Fibroblast of the aortic adventitia (primary cell): ENCODE measurements at regions not wholly inside any gene's neighbourhood (a gene's known extent, or its start where the extent isn't known, plus 50 kb on each side); places are given as distances from the start of the nearest gene placed in this dataset.

Experiments used
- DNase-seq: peaks from one replicate; pipeline ENCODE4 v3.0.0-alpha.2; 2010; ENCODE audit warnings: low read depth
- H3K4me3 ChIP-seq: 2 replicates; pipeline ENCODE4 v1.5.1; 2011; ENCODE audit warnings: low read depth, mild to moderate bottlenecking, control low read depth, low read length, moderate library complexity
- TF ChIP-seq, protein P1 (sequence below): IDR thresholded peaks from 2 replicates; pipeline ENCODE4 v1.5.1; 2011; ENCODE audit warnings: mild to moderate bottlenecking, low read length, control low read depth, inconsistent platforms; ENCODE audit not compliant: insufficient read depth

DNA sequence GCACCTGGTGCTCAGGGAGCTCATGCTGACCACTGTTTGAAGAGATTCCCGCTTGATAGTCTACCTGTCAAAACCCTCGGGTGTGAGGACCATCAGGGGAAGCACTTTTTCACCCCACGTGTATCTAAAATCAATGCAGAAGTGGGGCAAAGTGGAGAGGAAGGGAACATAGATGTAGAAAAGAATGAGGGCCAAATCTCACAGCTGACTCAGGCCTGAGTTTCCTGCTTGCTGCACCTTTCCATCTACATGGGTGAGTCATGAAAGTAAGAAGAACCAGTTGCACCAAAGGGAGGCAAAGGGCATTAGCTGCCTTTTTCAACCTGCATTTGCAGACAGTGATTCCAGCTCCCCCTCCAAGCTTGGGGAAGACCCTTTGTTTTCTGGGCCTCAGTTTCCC, 100.2 kb upstream of the MYCN start:
- TF ChIP-seq, protein P1, sequence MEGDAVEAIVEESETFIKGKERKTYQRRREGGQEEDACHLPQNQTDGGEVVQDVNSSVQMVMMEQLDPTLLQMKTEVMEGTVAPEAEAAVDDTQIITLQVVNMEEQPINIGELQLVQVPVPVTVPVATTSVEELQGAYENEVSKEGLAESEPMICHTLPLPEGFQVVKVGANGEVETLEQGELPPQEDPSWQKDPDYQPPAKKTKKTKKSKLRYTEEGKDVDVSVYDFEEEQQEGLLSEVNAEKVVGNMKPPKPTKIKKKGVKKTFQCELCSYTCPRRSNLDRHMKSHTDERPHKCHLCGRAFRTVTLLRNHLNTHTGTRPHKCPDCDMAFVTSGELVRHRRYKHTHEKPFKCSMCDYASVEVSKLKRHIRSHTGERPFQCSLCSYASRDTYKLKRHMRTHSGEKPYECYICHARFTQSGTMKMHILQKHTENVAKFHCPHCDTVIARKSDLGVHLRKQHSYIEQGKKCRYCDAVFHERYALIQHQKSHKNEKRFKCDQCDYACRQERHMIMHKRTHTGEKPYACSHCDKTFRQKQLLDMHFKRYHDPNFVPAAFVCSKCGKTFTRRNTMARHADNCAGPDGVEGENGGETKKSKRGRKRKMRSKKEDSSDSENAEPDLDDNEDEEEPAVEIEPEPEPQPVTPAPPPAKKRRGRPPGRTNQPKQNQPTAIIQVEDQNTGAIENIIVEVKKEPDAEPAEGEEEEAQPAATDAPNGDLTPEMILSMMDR: no peak
- DNase-seq: no peak
- no peak overlapping the region for H3K4me3 ChIP-seq

DNA sequence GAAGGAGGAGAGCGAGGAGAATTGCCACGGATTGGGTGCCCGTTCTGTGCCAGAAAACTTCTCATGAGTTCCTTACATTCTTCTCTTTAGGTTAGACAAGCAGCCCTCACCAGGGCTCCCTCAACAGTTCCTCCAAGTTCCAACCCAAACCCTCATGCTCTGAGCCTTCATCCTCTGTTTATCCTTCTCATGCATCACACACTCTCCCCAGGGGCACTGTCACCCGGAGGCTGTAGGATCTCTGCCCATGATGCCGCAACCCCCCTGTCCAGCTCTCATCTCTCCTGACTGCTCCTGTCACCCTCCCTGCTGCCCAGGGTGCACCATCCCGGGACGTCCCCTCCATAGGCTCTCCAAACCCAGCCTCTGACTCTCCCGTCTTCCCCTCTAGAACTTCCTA, 99.4 kb upstream of the MYCN start:
- no peak for DNase-seq
- H3K4me3 ChIP-seq: no peak overlapping the region
- TF ChIP-seq, protein P1: no peak

DNA sequence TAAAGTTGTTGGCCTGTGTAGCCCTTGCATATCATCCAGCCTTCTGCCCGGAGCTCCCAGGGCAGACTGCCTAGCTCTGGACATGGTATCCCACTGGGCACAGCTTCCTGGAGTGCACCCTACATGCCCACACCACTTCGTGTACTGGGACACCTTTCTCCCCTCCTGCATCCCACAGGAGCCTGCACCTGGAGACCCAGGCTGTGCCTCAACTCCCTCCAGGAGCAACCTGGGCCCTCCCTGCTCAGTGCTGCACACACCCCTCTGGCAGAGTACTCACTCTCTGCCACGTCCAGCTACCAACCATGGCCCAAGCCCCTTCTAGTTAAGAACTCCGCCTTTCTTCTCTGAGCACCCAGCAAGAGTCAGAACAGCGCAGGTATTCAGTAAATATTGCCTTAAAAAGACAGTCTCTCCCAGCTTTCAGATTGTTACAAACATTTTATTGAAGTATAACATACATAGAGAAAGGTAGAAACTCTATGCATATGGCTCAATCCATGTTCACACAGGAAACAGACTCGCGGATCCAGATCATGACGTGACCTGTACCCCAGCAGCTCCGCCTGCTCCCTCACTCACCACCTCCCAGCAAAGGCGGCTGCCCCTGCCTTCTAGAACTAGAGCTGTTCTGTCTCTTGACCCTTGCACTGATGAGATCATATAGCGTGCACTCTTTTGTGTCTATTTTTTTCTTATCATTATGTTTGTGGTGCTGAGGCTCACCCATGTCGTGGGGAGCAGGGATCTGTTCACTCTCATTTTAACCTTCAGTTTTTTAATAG, 98.4 kb upstream of the MYCN start:
- no peak for DNase-seq

DNA sequence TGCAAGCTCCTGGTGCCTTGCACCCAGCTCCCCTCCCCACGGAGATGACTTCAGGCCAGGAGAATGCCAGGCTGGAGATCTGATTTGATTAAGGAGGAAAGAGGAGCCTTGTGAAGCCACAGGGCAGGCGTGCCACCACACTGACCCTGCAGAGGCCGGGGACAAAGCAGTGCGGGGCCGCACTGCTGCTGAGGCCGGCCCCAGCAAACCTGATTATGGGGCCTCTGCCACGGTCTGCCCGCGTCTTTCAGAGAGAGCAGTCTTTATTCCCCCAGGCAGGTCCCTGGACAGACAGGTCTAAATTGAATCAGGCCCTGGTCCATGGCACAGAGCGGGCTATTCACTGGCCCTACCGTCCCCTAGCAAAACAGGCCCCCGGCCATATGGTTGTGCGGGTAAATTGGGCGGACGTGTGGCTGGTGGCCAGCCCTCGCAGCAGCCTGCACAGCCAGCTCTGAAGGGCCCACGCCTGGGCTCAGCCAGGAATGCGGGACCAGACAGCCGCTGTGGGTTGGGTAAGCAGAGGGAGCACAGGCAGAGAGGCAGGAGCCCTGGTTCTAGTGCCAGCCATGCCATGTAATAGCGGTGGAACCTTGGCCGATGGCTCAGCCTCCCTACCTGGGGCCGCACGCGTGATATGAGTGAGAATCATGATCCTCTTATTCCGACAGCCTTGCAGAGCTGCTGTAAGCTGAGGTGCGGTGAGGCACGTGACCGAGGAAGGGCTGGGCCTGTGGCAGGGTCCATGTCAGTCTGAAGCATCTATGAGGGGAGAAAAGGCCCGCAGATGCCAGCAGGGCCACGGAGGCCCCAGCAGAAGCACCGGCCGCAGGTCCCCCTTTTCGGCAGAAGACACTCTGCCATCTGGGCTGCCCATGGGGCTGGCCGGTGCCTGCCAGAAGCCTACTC, 97.3 kb upstream of the MYCN start:
- TF ChIP-seq, protein P1: no peak
- no peak for DNase-seq

More for the DNA sequence above, 98.4 kb upstream of the MYCN start:
- TF ChIP-seq, protein P1: no peak
- no peak overlapping the region for H3K4me3 ChIP-seq

DNA sequence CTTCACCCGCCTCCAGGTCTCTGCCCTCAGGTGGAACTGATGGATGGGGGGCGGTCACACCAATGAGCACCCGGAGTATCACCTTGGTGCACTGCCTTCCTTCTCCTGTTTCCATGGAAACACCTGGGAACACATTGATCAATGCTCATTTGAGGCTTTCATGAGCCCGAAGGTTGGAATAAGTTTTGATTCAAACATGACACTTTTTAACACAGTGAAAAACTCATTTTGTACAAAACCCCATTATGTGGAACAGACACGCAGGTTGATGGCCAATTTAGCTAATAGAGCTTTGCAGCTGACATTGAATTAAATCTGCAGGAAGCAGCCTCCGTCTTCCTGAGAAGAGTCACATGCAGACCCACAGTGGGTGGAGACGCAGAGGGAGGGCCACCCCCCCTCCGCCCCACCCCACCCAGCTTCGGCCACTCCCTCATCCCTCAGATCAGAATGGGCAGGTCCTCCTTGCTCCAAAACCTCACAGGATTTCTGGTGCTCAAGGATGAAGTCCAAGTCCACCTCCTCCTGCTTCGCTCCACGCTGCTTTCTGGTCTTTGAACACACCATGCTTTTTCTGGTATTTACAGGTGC, 96.0 kb upstream of the MYCN start:
- TF ChIP-seq, protein P1: no peak
- DNase-seq: no peak
- no peak overlapping the region for H3K4me3 ChIP-seq

More for the DNA sequence above, 97.3 kb upstream of the MYCN start:
- no peak overlapping the region for H3K4me3 ChIP-seq

DNA sequence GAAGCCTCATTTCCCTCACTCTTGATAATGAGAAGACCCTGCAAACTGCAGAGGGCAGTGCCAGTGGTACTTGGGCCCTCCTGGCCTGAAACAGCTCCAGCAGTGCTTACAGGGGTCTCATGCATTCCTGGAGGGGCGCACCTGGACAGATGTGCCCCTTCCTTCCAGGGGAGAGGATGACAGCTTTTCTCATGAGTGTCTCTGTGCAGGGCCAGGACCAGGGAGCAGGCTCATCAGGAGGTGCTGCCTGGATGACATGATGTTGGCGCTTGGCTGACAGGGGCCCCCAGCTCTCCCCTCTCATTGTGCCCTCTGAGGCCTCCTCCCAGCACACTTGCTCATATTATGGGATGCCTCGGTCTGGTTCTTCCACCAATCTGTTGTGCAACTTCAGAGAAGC, 95.1 kb upstream of the MYCN start:
- TF ChIP-seq, protein P1: no peak
- no peak for DNase-seq

More for the DNA sequence above, 95.1 kb upstream of the MYCN start:
- no peak overlapping the region for H3K4me3 ChIP-seq
